ENCODE measurements at regions not wholly inside any gene's neighbourhood (a gene's known extent, or its start where the extent isn't known, plus 50 kb on each side); places are given as distances from the start of the nearest gene placed in this dataset.

DNA sequence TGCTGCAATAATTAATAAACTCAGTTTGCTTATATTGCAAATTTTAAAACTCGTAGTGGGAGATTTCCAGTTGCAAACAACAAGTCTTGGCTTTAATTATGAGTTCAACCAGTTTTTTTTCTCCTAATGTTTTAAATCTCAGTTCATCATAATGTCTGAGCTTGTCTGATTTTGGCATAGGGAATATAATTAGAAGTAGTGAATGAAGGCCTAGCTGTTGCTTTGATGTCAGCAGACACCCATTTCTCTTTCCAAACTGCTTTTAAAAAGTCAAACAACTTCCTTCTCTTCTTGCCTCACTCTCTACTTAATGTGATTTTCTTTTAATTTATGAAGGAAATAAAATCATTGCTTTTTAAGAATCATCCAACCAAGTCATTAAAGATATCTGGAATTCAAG, 1462.1 kb downstream of the DPP10 start:
- no peak overlapping the region for H3K4me3 ChIP-seq (replicated peaks in 1 of 2; ENCODE audit: low read depth in 2 of 2, low read length in 2 of 2)
- TF ChIP-seq, protein P1, sequence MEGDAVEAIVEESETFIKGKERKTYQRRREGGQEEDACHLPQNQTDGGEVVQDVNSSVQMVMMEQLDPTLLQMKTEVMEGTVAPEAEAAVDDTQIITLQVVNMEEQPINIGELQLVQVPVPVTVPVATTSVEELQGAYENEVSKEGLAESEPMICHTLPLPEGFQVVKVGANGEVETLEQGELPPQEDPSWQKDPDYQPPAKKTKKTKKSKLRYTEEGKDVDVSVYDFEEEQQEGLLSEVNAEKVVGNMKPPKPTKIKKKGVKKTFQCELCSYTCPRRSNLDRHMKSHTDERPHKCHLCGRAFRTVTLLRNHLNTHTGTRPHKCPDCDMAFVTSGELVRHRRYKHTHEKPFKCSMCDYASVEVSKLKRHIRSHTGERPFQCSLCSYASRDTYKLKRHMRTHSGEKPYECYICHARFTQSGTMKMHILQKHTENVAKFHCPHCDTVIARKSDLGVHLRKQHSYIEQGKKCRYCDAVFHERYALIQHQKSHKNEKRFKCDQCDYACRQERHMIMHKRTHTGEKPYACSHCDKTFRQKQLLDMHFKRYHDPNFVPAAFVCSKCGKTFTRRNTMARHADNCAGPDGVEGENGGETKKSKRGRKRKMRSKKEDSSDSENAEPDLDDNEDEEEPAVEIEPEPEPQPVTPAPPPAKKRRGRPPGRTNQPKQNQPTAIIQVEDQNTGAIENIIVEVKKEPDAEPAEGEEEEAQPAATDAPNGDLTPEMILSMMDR (IDR thresholded peaks at IDR 0.05; ENCODE audit: low read depth, low read length) = no peak
- no peak for DNase-seq (ENCODE audit: low read depth in 2 of 2)

DNA sequence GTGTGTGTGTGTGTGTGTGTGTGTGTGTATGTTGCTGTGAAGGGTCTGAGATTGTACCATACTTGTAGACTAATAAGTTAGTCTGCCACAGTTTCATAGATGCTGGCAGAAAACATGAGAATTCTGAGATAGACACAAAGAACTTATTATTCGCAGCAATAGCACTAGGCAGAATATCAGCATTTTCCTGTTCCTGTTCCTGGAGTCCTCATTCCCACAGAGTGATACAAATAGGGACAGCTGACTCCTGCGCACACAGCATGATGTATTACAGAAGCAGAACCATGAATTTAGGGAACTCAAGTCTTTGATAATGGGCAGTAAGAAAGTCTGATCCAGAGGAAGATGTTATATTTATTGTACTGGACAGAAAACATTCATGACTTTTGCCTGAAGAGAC, 1466.3 kb downstream of the DPP10 start:
- TF ChIP-seq, protein P1 (IDR thresholded peaks at IDR 0.05; ENCODE audit: low read depth, low read length) = no peak
- no peak for DNase-seq (ENCODE audit: low read depth in 2 of 2)
- no peak overlapping the region for H3K4me3 ChIP-seq (replicated peaks in 1 of 2; ENCODE audit: low read depth in 2 of 2, low read length in 2 of 2)

- H3K4me3 ChIP-seq (replicated peaks in 1 of 2; ENCODE audit: low read depth in 2 of 2, low read length in 2 of 2) = no peak overlapping the region
- no peak for DNase-seq (ENCODE audit: low read depth in 2 of 2)
- TF ChIP-seq, protein P1 (IDR thresholded peaks at IDR 0.05; ENCODE audit: low read depth, low read length) = no peak
Measured at GRCh38 chr2:115910270-115910669, 1467.8 kb downstream of the DPP10 start.

GRCh38 chr2:115913921-115914320, 1471.5 kb downstream of the DPP10 start:
- no peak overlapping the region for H3K4me3 ChIP-seq (replicated peaks in 1 of 2; ENCODE audit: low read depth in 2 of 2, low read length in 2 of 2)
- DNase-seq (ENCODE audit: low read depth in 2 of 2) = no peak
- TF ChIP-seq, protein P1 (IDR thresholded peaks at IDR 0.05; ENCODE audit: low read depth, low read length) = no peak

DNA sequence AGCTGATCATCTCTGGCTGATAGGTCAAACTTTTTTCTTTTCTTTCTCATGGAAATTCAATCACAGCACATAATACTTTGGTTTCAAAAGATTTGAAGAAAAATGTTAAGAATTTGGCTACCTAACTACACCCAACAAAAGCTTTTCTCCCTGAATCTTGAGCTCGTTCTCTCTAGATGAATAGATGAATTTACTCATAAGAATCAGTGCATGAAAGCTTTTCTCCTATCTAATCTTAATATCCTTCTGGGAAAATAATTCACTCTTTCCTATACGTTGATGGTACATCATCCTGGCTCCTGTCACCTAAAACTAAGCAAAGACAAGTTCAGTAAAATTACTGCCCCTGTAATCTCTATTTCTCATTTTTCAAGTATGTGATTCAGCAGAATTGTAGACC, 1479.1 kb downstream of the DPP10 start:
- no peak overlapping the region for H3K4me3 ChIP-seq (replicated peaks in 1 of 2; ENCODE audit: low read depth in 2 of 2, low read length in 2 of 2)
- TF ChIP-seq, protein P1 (IDR thresholded peaks at IDR 0.05; ENCODE audit: low read depth, low read length) = no peak
- no peak for DNase-seq (ENCODE audit: low read depth in 2 of 2)

GRCh38 chr2:115939902-115940301, 1497.5 kb downstream of the DPP10 start:
- no peak overlapping the region for H3K4me3 ChIP-seq (replicated peaks in 1 of 2; ENCODE audit: low read depth in 2 of 2, low read length in 2 of 2)
- TF ChIP-seq, protein P1 (IDR thresholded peaks at IDR 0.05; ENCODE audit: low read depth, low read length) = no peak
- no peak for DNase-seq (ENCODE audit: low read depth in 2 of 2)

- TF ChIP-seq, protein P1 (IDR thresholded peaks at IDR 0.05; ENCODE audit: low read depth, low read length) = no peak
- no peak for DNase-seq (ENCODE audit: low read depth in 2 of 2)
- no peak overlapping the region for H3K4me3 ChIP-seq (replicated peaks in 1 of 2; ENCODE audit: low read depth in 2 of 2, low read length in 2 of 2)
Measured at GRCh38 chr2:115942800-115943199, 1500.4 kb downstream of the DPP10 start.
